ENCODE measurements at regions not wholly inside any gene's neighbourhood (a gene's known extent, or its start where the extent isn't known, plus 50 kb on each side); places are given as distances from the start of the nearest gene placed in this dataset.

- TF ChIP-seq, protein P1, sequence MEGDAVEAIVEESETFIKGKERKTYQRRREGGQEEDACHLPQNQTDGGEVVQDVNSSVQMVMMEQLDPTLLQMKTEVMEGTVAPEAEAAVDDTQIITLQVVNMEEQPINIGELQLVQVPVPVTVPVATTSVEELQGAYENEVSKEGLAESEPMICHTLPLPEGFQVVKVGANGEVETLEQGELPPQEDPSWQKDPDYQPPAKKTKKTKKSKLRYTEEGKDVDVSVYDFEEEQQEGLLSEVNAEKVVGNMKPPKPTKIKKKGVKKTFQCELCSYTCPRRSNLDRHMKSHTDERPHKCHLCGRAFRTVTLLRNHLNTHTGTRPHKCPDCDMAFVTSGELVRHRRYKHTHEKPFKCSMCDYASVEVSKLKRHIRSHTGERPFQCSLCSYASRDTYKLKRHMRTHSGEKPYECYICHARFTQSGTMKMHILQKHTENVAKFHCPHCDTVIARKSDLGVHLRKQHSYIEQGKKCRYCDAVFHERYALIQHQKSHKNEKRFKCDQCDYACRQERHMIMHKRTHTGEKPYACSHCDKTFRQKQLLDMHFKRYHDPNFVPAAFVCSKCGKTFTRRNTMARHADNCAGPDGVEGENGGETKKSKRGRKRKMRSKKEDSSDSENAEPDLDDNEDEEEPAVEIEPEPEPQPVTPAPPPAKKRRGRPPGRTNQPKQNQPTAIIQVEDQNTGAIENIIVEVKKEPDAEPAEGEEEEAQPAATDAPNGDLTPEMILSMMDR (IDR thresholded peaks at IDR 0.05; ENCODE audit: unreplicated experiment), result no peak
- no peak overlapping the region for H3K27ac Mint-ChIP-seq (ENCODE audit: low read depth, unreplicated experiment)
- intact Hi-C loops (cut with micrococcal nuclease), result no loop called here
- H3K4me1 Mint-ChIP-seq (ENCODE audit: insufficient read depth, unreplicated experiment), result peaks cover 16% of the 10 kb centered on the region
- DNase-seq (ENCODE audit: unreplicated experiment), result no peak
- POLR2A ChIA-PET, result interaction anchor here (3.0 kb wide), 1 partner anchor 49 kb away, joined by 15 read pairs; no protein-coding TSS in a partner anchor
- H3K36me3 Mint-ChIP-seq (ENCODE audit: insufficient read depth, unreplicated experiment), result no peaks in the 10 kb centered on the region
- no peak overlapping the region for H3K4me3 Mint-ChIP-seq (ENCODE audit: unreplicated experiment)
- H3K9me3 Mint-ChIP-seq (ENCODE audit: unreplicated experiment), result no peaks in the 10 kb centered on the region
- no peaks in the 10 kb centered on the region for H3K27me3 Mint-ChIP-seq (ENCODE audit: insufficient read depth, unreplicated experiment)
- no TSS peak for BruUV-seq (replicated peaks)
- CTCF ChIA-PET, result interaction anchor here (1.6 kb wide), 1 partner anchor 11 kb away, joined by 6 read pairs; no protein-coding TSS in a partner anchor
Measured at GRCh38 chr2:148594216-148594615, 50.3 kb upstream of the EPC2 start.
